H1 (cell line): ENCODE measurements at regions not wholly inside any gene's neighbourhood (a gene's known extent, or its start where the extent isn't known, plus 50 kb on each side); places are given as distances from the start of the nearest gene placed in this dataset.

Source experiments
- CREB1 ChIP-seq: IDR thresholded peaks from 2 replicates; pipeline ENCODE4 v1.6.1; 2012; ENCODE audit warnings: inconsistent platforms
- EP300 ChIP-seq, 2 experiments: IDR thresholded peaks; 1 replicate in 1 of 2; 2 replicates in 1 of 2; pipeline ENCODE4 v1.6.1; 2011 to 2012; ENCODE audit warnings: low read depth in 2 of 2, low read length in 2 of 2, mild to moderate bottlenecking in 2 of 2, borderline replicate concordance in 1 of 2, inconsistent platforms in 1 of 2, moderate library complexity in 1 of 2
- GTF2F1 ChIP-seq: IDR thresholded peaks from 2 replicates; pipeline ENCODE4 v1.6.1; 2012; ENCODE audit warnings: low read depth, low read length, improper control_type of control experiment, borderline replicate concordance
- KDM1A ChIP-seq: fragments of 200-600, 300-600 bp; sonication (generic); IDR thresholded peaks from 2 replicates; pipeline ENCODE4 v1.7.1; 2016; ENCODE audit warnings: mild to moderate bottlenecking, low read length, borderline replicate concordance
- POLR2A ChIP-seq, 2 experiments: IDR thresholded peaks; 1 replicate in 1 of 2; 2 replicates in 1 of 2; pipeline ENCODE4 v1.6.1; 2011; ENCODE audit warnings: low read depth in 2 of 2, low read length in 2 of 2, mild to moderate bottlenecking in 2 of 2; ENCODE audit errors: control extremely low read depth in 1 of 2
- RXRA ChIP-seq: IDR thresholded peaks from 2 replicates; pipeline ENCODE4 v1.6.1; 2011; ENCODE audit warnings: low read depth, mild to moderate bottlenecking, low read length, moderate library complexity; ENCODE audit not compliant: insufficient read depth
- SUZ12 ChIP-seq: fragments of 200-600 bp; sonication (generic); IDR thresholded peaks from 2 replicates; pipeline ENCODE4 v1.6.1; 2012; ENCODE audit warnings: mild to moderate bottlenecking, inconsistent platforms, low read length, moderate library complexity, mixed read lengths

DNA sequence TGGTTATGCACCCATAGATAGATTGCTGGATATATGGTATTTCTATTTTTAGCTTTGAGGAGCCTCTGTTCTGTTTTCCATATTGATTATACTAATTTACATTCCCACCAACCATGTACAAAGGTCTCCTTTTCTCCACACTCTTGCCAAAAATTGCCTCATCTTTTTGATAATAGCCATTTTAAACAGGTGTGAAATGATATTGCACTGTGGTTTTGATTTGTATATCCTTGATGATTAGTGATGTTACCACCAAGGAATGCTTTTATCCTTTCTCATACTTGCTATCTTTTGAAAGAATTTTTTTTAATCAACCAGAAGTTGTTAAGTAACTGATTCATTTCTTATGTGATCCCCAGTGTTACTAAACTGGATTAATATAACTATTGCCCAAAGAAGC, 60.0 kb downstream of the BBS10 start:
- TF ChIP-seq POLR2A (IDR thresholded peaks at IDR 0.05; ENCODE audit: control extremely low read depth in 1 of 2, low read depth in 2 of 2, low read length in 2 of 2), result no peak
- TF ChIP-seq CREB1, result no peak
- no peak for TF ChIP-seq EP300 (IDR thresholded peaks at IDR 0.05; ENCODE audit: borderline replicate concordance in 1 of 2, low read depth in 2 of 2, low read length in 2 of 2)
- TF ChIP-seq GTF2F1, result no peak
- TF ChIP-seq KDM1A, result no peak
- no peak for TF ChIP-seq RXRA
- TF ChIP-seq SUZ12, result no peak
